ENCODE measurements at regions not wholly inside any gene's neighbourhood (a gene's known extent, or its start where the extent isn't known, plus 50 kb on each side); places are given as distances from the start of the nearest gene placed in this dataset.

- Histone ChIP-seq H3K27ac (no peak overlapping the region), H3K4me3 (no peak overlapping the region), H3K27me3 (no peaks in the 10 kb centered on the region), H3K9me3 (no peaks in the 10 kb centered on the region), H3K4me1 (ENCODE audit: insufficient read depth) (no peaks in the 10 kb centered on the region), H3K36me3 (no peaks in the 10 kb centered on the region)
- WGBS, 3 donors: 80 to 89% (median 80%) methylated on average over 3 of the region's 3 CpGs
- intact Hi-C loops (cut with DNase I): no loop called here
- TF ChIP-seq POLR2A (IDR thresholded peaks at IDR 0.05): no peak
- no peak for TF ChIP-seq EP300 (IDR thresholded peaks at IDR 0.05)
- TF ChIP-seq CTCF (IDR thresholded peaks at IDR 0.05): no peak
- DNase-seq: no peak
These were observed 75.5 kb upstream of the ATP5PO start for GRCh38 chr21:33991133-33991532.

GRCh38 chr21:33989440-33989839 lies 73.8 kb upstream of the ATP5PO start:
- 92 to 96% (median 92%) methylated on average over 2 of the region's 2 CpGs for WGBS, 3 donors
- no peaks in the 10 kb centered on the region for H3K9me3 ChIP-seq
- DNase-seq: no peak
- no peaks in the 10 kb centered on the region for H3K36me3 ChIP-seq
- H3K27ac ChIP-seq: no peak overlapping the region
- TF ChIP-seq POLR2A (IDR thresholded peaks at IDR 0.05): no peak
- no peak for TF ChIP-seq EP300 (IDR thresholded peaks at IDR 0.05)
- TF ChIP-seq CTCF (IDR thresholded peaks at IDR 0.05): no peak
- H3K4me1 ChIP-seq (ENCODE audit: insufficient read depth): no peaks in the 10 kb centered on the region
- intact Hi-C loops (cut with DNase I): no loop called here
- no peak overlapping the region for H3K4me3 ChIP-seq
- H3K27me3 ChIP-seq: no peaks in the 10 kb centered on the region

GRCh38 chr21:33988237-33989017 lies 72.8 kb upstream of the ATP5PO start:
- H3K4me1 ChIP-seq (ENCODE audit: insufficient read depth): no peaks in the 10 kb centered on the region
- H3K36me3 ChIP-seq: no peaks in the 10 kb centered on the region
- no peaks in the 10 kb centered on the region for H3K9me3 ChIP-seq
- DNase-seq: no peak
- no peak overlapping the region for H3K27ac ChIP-seq
- H3K4me3 ChIP-seq: no peak overlapping the region
- TF ChIP-seq CTCF (IDR thresholded peaks at IDR 0.05): no peak
- no peak for TF ChIP-seq EP300 (IDR thresholded peaks at IDR 0.05)
- no peak for TF ChIP-seq POLR2A (IDR thresholded peaks at IDR 0.05)
- H3K27me3 ChIP-seq: no peaks in the 10 kb centered on the region
- intact Hi-C loops (cut with DNase I): no loop called here
- WGBS, 3 donors: 65 to 75% (median 72%) methylated on average over 9 to 10 of the region's 10 CpGs

GRCh38 chr21:33987461-33987860 lies 71.9 kb upstream of the ATP5PO start:
- Histone ChIP-seq H3K27ac (no peak overlapping the region), H3K36me3 (no peaks in the 10 kb centered on the region), H3K9me3 (no peaks in the 10 kb centered on the region), H3K4me3 (no peak overlapping the region), H3K4me1 (ENCODE audit: insufficient read depth) (no peaks in the 10 kb centered on the region), H3K27me3 (no peaks in the 10 kb centered on the region)
- 82 to 87% (median 82%) methylated on average over 5 of the region's 5 CpGs for WGBS, 3 donors
- intact Hi-C loops (cut with DNase I): no loop called here
- DNase-seq: no peak
- no peak for TF ChIP-seq POLR2A (IDR thresholded peaks at IDR 0.05)
- no peak for TF ChIP-seq EP300 (IDR thresholded peaks at IDR 0.05)
- TF ChIP-seq CTCF (IDR thresholded peaks at IDR 0.05): no peak
